GM18511 (cell line): ENCODE measurements at regions not wholly inside any gene's neighbourhood (a gene's known extent, or its start where the extent isn't known, plus 50 kb on each side); places are given as distances from the start of the nearest gene placed in this dataset.
"Not testable (repeated sequence)": the region's sequence is repeated elsewhere in the genome, so short reads cannot be mapped to it uniquely, and the experiment has no call there.

Experiments used
- ATAC-seq: cut with Tn5 transposase; IDR thresholded peaks from one replicate; pipeline ENCODE4 v1.9.1; 2021; ENCODE audit warnings: mild to moderate bottlenecking, moderate library complexity; ENCODE audit not compliant: unreplicated experiment

- ATAC-seq: no peak
Measured at GRCh38 chr12:102669056-102669455, 188.7 kb upstream of the IGF1 start.

DNA sequence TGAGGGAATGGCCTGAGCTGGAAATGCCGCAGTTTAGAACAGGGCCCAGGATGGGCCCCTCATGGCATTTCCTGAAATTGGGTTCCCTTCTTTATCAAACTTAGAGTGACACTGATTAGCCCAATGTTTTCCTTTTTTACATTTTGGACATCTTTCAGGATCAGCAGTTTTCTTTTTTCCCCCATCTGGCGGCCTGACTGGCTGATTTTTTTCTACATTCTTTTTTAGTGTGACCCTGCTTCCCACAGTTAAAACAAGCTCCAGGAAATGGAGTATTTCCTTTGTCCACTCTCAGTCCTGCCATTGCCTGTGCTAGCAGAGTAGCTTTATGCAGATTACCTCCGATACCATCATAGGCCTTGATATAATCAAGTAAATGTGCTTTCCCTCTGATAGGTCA is 185.8 kb upstream of the IGF1 start:
- not testable (repeated sequence) for ATAC-seq

DNA sequence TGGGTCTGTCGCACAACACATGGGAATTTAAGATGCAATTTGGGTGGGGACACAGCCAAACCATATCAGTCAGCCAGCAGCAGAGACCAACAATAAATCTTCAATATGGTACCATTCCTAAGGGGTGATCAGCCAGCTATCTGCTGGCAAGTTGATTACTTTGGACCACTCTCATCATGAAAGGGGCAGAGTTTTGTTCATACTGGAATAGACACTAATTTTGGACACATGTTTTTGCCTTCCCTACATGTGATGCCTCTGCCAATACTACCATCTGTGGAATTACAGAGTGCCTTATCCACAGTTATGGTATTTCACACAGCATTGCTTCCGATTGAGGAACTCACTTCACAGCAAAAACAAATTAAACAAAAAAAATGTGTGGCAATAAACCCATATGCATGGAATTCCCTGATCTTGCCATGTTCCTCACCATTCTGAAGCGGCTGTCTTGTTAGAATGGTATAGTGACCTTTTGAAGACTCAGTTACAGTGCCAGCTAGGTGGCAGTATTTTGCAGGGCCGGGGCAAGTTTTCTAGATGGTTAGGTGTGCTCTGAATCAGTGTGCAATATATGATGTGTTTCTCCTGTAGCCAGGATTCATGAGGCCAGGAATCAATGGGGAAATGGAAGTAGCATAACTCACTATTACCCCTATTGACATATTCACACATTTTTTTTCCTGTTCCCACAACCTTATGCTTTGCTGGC is 179.0 kb upstream of the IGF1 start:
- ATAC-seq: no peak

DNA sequence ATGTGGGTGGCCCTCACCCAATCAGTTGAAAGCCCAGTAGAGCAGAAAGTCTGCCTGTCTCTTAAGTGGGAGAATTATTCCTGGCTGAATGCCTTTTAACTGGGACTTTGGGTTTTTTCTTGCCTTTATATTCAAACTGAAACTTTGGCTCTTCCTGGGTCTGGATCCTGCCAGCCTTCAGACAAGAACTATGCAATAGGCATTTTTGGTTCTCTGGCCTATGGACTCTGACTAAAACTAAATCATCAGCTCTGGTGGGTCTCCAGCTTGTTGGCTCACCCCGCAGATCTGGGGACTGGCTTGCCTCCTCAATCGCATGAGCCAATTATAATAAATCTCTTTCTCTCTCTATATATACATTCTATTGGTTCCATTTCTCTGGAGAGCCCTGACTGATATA is 173.0 kb upstream of the IGF1 start:
- no peak for ATAC-seq

DNA sequence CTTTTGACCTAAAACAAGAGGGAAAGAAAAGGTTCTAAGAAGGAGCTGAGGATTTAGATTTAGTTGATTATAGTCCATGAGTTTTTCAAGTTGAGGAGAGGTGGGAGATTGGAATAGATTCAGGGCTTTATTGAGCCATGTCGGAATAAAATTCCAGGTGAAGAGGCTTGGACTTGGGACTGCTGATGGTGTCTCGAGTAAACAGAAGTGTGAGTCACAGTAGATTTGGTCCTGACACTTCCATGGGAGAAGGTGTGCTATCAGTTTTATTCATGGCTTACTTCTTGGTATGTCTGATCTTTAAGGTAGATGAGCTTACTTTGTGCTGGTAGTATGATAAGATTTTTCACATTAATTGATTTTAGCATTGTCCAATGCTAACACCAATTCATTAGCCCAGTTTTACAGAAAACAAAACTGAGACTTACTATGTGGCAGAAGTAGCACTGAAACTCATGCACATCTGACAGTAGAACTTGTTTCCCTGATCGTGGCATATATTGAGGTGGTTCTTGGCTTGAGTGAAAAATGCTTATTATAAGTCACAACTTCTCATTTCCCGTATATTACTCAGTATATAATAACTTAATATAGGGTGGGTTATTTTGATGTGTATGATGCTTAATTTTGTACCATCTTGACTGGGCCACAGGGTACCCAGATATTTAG is 172.4 kb upstream of the IGF1 start:
- no peak for ATAC-seq

- no peak for ATAC-seq
Measured at GRCh38 chr12:102645968-102646367, 165.6 kb upstream of the IGF1 start.

GRCh38 chr12:102643879-102644575 is 163.7 kb upstream of the IGF1 start:
- ATAC-seq: no peak

- no peak for ATAC-seq
Measured at GRCh38 chr12:102642199-102642598, 161.8 kb upstream of the IGF1 start.

GRCh38 chr12:102640658-102641057 is 160.3 kb upstream of the IGF1 start:
- ATAC-seq: not testable (repeated sequence)

DNA sequence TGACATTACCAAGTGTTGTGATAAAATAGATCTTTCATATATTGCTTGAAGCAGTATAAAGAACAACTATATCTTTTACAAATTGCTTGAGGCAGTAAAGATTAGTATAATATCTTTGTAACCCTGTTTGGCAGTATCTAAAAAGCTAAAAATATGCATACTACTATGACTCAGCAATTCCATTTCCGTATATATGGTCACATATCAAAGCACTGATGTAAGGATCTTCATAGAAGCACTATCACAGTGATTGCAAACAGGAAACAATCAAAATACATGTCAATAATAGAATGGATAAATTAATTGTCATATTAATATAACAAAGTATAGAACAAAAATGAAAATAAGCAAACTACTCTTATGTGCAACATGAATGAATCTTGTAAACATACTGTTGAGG is 158.4 kb upstream of the IGF1 start:
- no peak for ATAC-seq

GRCh38 chr12:102633981-102634605 is 153.7 kb upstream of the IGF1 start:
- no peak for ATAC-seq

DNA sequence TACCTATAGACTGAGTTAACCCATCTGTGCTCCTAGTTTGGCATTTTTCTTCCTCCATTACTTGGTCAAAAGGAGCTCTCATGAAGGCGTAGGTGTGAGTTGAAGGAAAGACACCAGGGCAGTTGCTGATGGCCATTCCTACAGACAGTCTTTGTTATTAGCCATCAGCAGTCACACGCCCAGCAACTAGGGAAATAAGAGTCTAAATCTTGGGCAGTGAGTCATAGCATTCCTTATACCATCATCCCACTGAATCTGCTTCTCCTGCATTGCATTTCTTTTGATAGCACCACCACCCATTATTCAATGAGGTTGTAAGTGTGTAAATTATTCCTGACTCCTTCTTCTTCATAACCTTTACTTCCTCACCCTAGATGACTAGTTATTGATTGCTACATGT is 150.9 kb upstream of the IGF1 start:
- ATAC-seq: no peak

DNA sequence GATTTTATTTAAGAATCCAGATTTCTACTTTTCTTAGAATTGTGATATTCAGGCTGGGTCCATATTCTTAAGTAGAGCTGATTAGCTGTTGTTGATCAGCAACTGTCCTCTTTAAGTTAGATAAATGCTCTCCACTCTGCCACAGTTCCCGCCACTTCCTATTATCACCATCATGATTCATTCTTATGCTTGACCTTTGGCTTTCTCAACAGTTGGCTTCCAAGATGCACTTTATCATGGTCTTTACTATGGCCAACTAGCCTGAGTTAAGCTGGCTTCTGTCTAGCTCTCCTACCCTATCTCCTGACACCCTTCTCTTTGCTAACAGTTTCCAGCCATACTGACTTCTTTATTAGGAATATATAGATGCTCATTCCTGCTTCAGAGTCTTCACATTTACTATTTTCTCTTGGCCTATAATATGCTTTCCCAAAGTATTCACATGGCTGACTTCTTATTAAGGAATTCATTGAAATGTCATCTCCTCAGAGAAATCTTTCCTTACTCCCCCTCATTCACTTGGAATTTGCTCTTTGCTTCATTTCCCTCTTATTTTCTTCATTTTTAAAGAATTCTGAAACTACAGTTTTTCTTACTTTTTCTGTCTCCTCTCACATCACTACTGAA is 149.0 kb upstream of the IGF1 start:
- no peak for ATAC-seq

GRCh38 chr12:102625819-102626218 is 145.5 kb upstream of the IGF1 start:
- no peak for ATAC-seq

GRCh38 chr12:102622618-102623017 is 142.3 kb upstream of the IGF1 start:
- ATAC-seq: no peak

DNA sequence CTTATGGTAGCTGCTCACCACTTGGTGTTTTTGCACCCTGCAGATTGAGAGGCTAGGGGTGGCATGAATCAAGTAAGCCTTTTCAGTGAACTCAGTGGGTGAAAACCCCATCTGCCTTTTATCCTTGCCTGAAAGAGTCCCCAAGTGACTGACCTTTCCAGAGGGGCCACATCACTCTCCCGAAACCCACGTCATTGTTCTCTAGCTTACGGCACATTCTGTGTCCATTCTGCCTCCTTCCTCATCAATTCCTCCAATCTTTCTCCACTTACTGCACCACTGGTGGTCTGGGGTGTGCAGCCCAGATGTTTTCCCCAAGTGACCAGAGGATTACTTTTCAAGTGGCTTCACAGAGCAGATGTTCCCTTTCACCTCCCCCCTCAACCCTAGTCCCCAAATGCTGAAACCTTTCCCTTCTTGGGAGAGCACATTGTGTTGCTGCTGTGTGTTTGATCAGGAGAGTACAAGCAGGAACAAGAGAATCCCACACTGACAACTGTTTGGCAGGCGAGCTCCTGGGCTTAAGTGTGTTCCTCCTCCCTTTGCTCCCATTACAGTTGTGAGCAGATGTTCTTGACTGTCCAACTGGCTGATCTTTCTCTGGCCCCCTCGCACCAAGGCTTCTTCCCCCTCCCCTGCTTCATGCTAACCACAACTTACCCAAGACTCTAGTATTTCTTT is 138.0 kb upstream of the IGF1 start:
- no peak for ATAC-seq

DNA sequence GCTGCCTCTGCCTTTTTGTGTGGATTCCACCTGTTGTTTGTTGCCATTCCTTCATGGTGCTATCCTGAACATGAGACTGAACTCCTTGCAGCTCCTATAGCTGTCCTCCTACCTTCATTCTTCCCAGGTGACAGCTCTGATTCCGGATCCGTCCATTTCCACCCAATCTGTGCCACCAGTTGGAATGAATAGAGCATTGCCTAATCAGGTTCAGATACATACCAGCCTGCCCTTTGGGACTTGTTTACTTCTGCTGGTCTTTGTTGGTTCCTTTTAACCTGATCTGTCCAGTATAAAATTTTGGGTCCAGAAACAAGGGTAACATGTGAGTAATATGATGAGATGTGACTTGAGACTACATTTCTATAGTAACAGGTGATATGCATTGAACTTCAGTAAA is 136.3 kb upstream of the IGF1 start:
- no peak for ATAC-seq

DNA sequence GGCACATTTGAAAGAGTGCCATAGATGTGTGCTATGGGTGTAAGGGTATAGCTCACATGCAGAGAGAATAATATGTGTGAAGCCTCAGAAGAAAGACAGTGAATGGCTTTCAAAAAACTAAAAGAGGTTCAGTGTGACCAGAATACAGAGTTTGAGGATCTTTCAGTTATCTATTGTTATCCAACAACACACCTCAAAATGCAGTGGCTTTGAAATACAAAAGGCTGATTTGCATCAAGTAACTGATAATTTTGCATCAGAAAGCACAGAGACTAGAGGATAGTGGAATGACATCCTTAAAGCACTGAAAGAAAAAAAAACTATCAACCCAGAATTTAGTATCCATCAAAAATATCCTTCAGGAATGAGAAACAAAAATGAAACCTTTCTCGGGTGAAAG is 131.6 kb upstream of the IGF1 start:
- no peak for ATAC-seq

- no peak for ATAC-seq
Measured at GRCh38 chr12:102609996-102610395, 129.6 kb upstream of the IGF1 start.

- no peak for ATAC-seq
Measured at GRCh38 chr12:102603021-102603420, 122.7 kb upstream of the IGF1 start.

- ATAC-seq: no peak
Measured at GRCh38 chr12:102602521-102602920, 122.2 kb upstream of the IGF1 start.
